Astrocyte of the spinal cord (primary cell): ENCODE measurements at regions not wholly inside any gene's neighbourhood (a gene's known extent, or its start where the extent isn't known, plus 50 kb on each side); places are given as distances from the start of the nearest gene placed in this dataset.

Experiments used
- DNase-seq: peaks from one replicate; pipeline ENCODE4 v3.0.0; 2011; ENCODE audit warnings: low read depth, low spot score
- H3K4me3 ChIP-seq: 2 replicates; pipeline ENCODE4 v1.5.1; 2011; ENCODE audit warnings: low read depth, mild to moderate bottlenecking, low read length, moderate library complexity
- in situ Hi-C: cut with HindIII; loops from 2 replicates; pipeline ENCODE4 v1.10.0; 2017; ENCODE audit warnings: low sequenced_read_pairs
- TF ChIP-seq, protein P1 (sequence below): IDR thresholded peaks from 2 replicates; pipeline ENCODE4 v1.5.1; 2012; ENCODE audit warnings: low read depth, mild to moderate bottlenecking, low read length, inconsistent platforms

DNA sequence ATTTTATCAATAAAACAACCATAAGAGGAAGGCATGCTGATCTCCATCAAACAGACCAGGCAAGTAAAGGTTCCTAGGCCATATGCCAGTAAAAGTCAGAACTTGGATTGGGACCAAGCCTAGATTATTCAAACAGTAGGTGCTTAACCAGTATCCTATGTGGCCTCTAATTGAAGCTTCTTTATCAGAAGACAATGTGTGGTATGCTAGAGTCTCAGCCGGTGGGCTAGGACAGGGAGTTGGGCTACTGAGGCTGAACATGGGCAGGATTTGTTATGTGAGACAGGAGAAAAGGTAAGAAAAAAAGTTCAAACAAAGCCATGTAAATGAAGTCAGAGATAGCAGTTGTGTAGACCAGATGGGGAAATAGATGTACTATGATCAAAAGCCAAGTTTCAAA, 413.7 kb upstream of the GHITM start:
- in situ Hi-C loops, result no loop called here
- no peak for DNase-seq
- no peak overlapping the region for H3K4me3 ChIP-seq
- TF ChIP-seq, protein P1, sequence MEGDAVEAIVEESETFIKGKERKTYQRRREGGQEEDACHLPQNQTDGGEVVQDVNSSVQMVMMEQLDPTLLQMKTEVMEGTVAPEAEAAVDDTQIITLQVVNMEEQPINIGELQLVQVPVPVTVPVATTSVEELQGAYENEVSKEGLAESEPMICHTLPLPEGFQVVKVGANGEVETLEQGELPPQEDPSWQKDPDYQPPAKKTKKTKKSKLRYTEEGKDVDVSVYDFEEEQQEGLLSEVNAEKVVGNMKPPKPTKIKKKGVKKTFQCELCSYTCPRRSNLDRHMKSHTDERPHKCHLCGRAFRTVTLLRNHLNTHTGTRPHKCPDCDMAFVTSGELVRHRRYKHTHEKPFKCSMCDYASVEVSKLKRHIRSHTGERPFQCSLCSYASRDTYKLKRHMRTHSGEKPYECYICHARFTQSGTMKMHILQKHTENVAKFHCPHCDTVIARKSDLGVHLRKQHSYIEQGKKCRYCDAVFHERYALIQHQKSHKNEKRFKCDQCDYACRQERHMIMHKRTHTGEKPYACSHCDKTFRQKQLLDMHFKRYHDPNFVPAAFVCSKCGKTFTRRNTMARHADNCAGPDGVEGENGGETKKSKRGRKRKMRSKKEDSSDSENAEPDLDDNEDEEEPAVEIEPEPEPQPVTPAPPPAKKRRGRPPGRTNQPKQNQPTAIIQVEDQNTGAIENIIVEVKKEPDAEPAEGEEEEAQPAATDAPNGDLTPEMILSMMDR, result no peak

- TF ChIP-seq, protein P1, result no peak
- in situ Hi-C loops, result no loop called here
- DNase-seq, result no peak
- H3K4me3 ChIP-seq, result no peak overlapping the region
Observed at GRCh38 chr10:83734278-83734677, 405.0 kb upstream of the GHITM start.

GRCh38 chr10:83736008-83736407, 403.3 kb upstream of the GHITM start:
- in situ Hi-C loops, result no loop called here
- no peak for DNase-seq
- TF ChIP-seq, protein P1, result no peak
- no peak overlapping the region for H3K4me3 ChIP-seq

- TF ChIP-seq, protein P1, result no peak
- no peak overlapping the region for H3K4me3 ChIP-seq
- no peak for DNase-seq
- in situ Hi-C loops, result no loop called here
Observed at GRCh38 chr10:83750604-83751003, 388.7 kb upstream of the GHITM start.

DNA sequence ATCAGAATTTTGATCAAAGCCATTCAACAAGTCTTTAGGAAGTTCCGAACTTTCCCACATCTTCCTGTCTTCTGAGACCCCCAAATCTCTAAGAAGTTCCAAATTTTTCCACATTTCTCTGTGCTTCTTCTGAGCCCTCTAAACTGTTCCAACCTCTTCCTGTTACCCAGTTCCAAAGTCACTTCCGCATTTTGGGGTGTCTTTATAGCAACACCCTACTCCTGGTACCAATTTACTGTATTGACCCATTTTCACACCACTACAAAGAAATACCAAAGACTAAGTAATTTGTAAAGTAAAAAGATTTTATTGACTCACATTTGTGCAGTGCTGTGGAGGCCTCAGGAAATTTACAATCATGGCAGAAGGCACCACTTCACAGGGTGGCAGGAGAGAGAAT, 385.8 kb upstream of the GHITM start:
- in situ Hi-C loops, result no loop called here
- H3K4me3 ChIP-seq, result no peak overlapping the region
- no peak for DNase-seq
- TF ChIP-seq, protein P1, result no peak

GRCh38 chr10:83754857-83755256, 384.5 kb upstream of the GHITM start:
- no peak overlapping the region for H3K4me3 ChIP-seq
- no peak for DNase-seq
- in situ Hi-C loops, result no loop called here
- TF ChIP-seq, protein P1, result no peak

DNA sequence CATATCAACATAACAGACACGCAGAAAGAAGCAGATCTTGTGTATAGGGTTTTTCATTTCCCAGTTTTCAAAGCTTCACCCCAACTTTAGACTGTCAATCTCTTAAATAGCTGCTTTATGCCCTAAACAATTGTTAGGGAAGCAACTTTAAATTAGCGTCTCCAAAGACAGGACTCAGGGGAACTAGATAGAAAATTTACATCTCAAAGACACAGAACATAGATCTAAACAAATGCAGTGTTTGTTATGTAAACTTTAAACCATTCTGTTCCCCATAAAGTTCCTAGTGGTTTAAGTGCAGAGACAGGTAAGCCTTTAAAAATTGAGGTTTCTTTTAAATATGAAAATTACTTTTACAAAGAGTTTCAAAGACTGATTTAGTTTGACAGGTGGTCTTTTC, 379.2 kb upstream of the GHITM start:
- in situ Hi-C loops, result no loop called here
- DNase-seq, result no peak
- no peak overlapping the region for H3K4me3 ChIP-seq
- TF ChIP-seq, protein P1, result no peak
